H9 (cell line): ENCODE measurements at regions not wholly inside any gene's neighbourhood (a gene's known extent, or its start where the extent isn't known, plus 50 kb on each side); places are given as distances from the start of the nearest gene placed in this dataset.

Experiments
- DNase-seq: peaks from one replicate; pipeline ENCODE4 v3.0.0-alpha.2; 2017
- H2AFZ ChIP-seq: one replicate; pipeline ENCODE4 v1.6.1; 2013; ENCODE audit warnings: mild to moderate bottlenecking, low read length, control low read depth, moderate library complexity
- H2AK5ac ChIP-seq: 2 replicates; pipeline ENCODE4 v1.6.1; 2013; ENCODE audit warnings: low read length, control low read depth, mixed read lengths; ENCODE audit not compliant: insufficient read length
- H2BK120ac ChIP-seq: one replicate; pipeline ENCODE4 v1.6.1; 2013; ENCODE audit warnings: low read depth, mild to moderate bottlenecking, low read length, control low read depth, inconsistent platforms; ENCODE audit not compliant: poor library complexity, severe bottlenecking
- H2BK12ac ChIP-seq: 2 replicates; pipeline ENCODE4 v1.6.1; 2013; ENCODE audit warnings: low read length, control low read depth, mixed read lengths, low read depth; ENCODE audit not compliant: insufficient read length
- H2BK15ac ChIP-seq: 2 replicates; pipeline ENCODE4 v1.6.1; 2013; ENCODE audit warnings: low read depth, low read length, control low read depth
- H2BK20ac ChIP-seq: one replicate; pipeline ENCODE4 v1.6.1; 2013; ENCODE audit warnings: low read depth, mild to moderate bottlenecking, low read length, control low read depth, inconsistent platforms; ENCODE audit not compliant: poor library complexity, severe bottlenecking
- H2BK5ac ChIP-seq: 2 replicates; pipeline ENCODE4 v1.6.1; 2013; ENCODE audit warnings: low read length, control low read depth, mixed read lengths; ENCODE audit not compliant: insufficient read length
- H3K14ac ChIP-seq: 2 replicates; pipeline ENCODE4 v1.6.1; 2013; ENCODE audit warnings: low read length, control low read depth; ENCODE audit not compliant: insufficient read depth
- H3K18ac ChIP-seq: 2 replicates; pipeline ENCODE4 v1.6.1; 2013; ENCODE audit warnings: low read depth, mild to moderate bottlenecking, mixed read lengths, low read length, control low read depth; ENCODE audit not compliant: insufficient read length
- H3K23ac ChIP-seq: 2 replicates; pipeline ENCODE4 v1.6.1; 2013; ENCODE audit warnings: low read length, control low read depth, mixed read lengths, low read depth; ENCODE audit not compliant: insufficient read length
- H3K23me2 ChIP-seq: 2 replicates; pipeline ENCODE4 v1.6.1; 2013; ENCODE audit warnings: low read depth, mild to moderate bottlenecking, mixed read lengths, low read length, control low read depth; ENCODE audit not compliant: insufficient read length, poor library complexity, severe bottlenecking
- H3K27ac ChIP-seq: 2 replicates; pipeline ENCODE4 v1.5.1; 2013; ENCODE audit warnings: low read length, control low read depth, mixed read lengths, low read depth; ENCODE audit not compliant: insufficient read length
- H3K27me3 ChIP-seq: 2 replicates; pipeline ENCODE4 v1.6.1; 2013; ENCODE audit warnings: low read length, control low read depth, inconsistent platforms; ENCODE audit not compliant: insufficient read depth
- H3K4ac ChIP-seq: 2 replicates; pipeline ENCODE4 v1.6.1; 2013; ENCODE audit warnings: low read depth, mild to moderate bottlenecking, control low read depth, inconsistent platforms, low read length, moderate library complexity
- H3K4me1 ChIP-seq: 2 replicates; pipeline ENCODE4 v1.6.1; 2013; ENCODE audit warnings: low read length, control low read depth, inconsistent platforms; ENCODE audit not compliant: insufficient read depth
- H3K4me2 ChIP-seq: 2 replicates; pipeline ENCODE4 v1.6.1; 2013; ENCODE audit warnings: low read length, control low read depth, mixed read lengths; ENCODE audit not compliant: insufficient read length, insufficient read depth
- H3K56ac ChIP-seq: 2 replicates; pipeline ENCODE4 v1.6.1; 2013; ENCODE audit warnings: low read depth, mild to moderate bottlenecking, mixed read lengths, low read length, control low read depth; ENCODE audit not compliant: insufficient read length
- H3K79me1 ChIP-seq: 2 replicates; pipeline ENCODE4 v1.6.1; 2013; ENCODE audit warnings: low read depth, mild to moderate bottlenecking, moderate library complexity, low read length, control low read depth, inconsistent platforms; ENCODE audit not compliant: insufficient read depth, poor library complexity, severe bottlenecking
- H3K79me2 ChIP-seq: 2 replicates; pipeline ENCODE4 v1.6.1; 2013; ENCODE audit warnings: low read length, control low read depth, inconsistent platforms; ENCODE audit not compliant: insufficient read depth
- H3K9ac ChIP-seq: 2 replicates; pipeline ENCODE4 v1.6.1; 2013; ENCODE audit warnings: low read length, control low read depth, mixed read lengths; ENCODE audit not compliant: insufficient read length; ENCODE audit errors: extremely low read depth
- H3K9me3 ChIP-seq: one replicate; pipeline ENCODE4 v1.6.1; 2013; ENCODE audit warnings: low read depth, low read length, inconsistent platforms; ENCODE audit not compliant: control insufficient read depth
- H3T11ph ChIP-seq: one replicate; pipeline ENCODE4 v1.6.1; 2013; ENCODE audit warnings: mild to moderate bottlenecking, low read length, control low read depth, inconsistent platforms
- H4K20me1 ChIP-seq: one replicate; pipeline ENCODE4 v1.6.1; 2013; ENCODE audit not compliant: control insufficient read depth, insufficient read length, insufficient read depth
- H4K5ac ChIP-seq: 2 replicates; pipeline ENCODE4 v1.6.1; 2013; ENCODE audit warnings: low read depth, mild to moderate bottlenecking, mixed read lengths, low read length, control low read depth; ENCODE audit not compliant: insufficient read length
- H4K8ac ChIP-seq: replicated peaks from 2 replicates; pipeline ENCODE4 v1.6.1; 2013; ENCODE audit warnings: low read length, control low read depth, mixed read lengths, low read depth; ENCODE audit not compliant: insufficient read length
- H4K91ac ChIP-seq: 2 replicates; pipeline ENCODE4 v1.6.1; 2013; ENCODE audit warnings: low read depth, mild to moderate bottlenecking, moderate library complexity, mixed read lengths, low read length, control low read depth; ENCODE audit not compliant: insufficient read length
- H3K27ac Mint-ChIP-seq, 3 experiments: 2 replicates in 2 of 3; 3 replicates in 1 of 3; pipeline ENCODE4 v1.8.0; 2020 to 2021; ENCODE audit warnings: mixed read lengths in 3 of 3, mild to moderate bottlenecking in 1 of 3, moderate library complexity in 1 of 3
- H3K27me3 Mint-ChIP-seq: 2 replicates; pipeline ENCODE4 v1.8.0; 2021; ENCODE audit warnings: low read depth, mild to moderate bottlenecking, moderate library complexity, mixed read lengths
- H3K36me3 Mint-ChIP-seq, 3 experiments: 2 replicates in 2 of 3; 3 replicates in 1 of 3; pipeline ENCODE4 v1.8.0; 2020 to 2021; ENCODE audit warnings: low read depth in 3 of 3, mixed read lengths in 3 of 3; ENCODE audit not compliant: insufficient read depth in 1 of 3
- H3K4me1 Mint-ChIP-seq, 2 experiments: 2 replicates each; pipeline ENCODE4 v1.8.0; 2020; ENCODE audit warnings: mixed read lengths in 2 of 2
- H3K4me3 Mint-ChIP-seq, 2 experiments: 2 replicates in 1 of 2; 3 replicates in 1 of 2; pipeline ENCODE4 v1.8.0; 2020 to 2021; ENCODE audit warnings: mild to moderate bottlenecking in 2 of 2, mixed read lengths in 2 of 2, moderate library complexity in 1 of 2
- H3K9me3 Mint-ChIP-seq, 2 experiments: 2 replicates in 1 of 2; 3 replicates in 1 of 2; pipeline ENCODE4 v1.8.0; 2020; ENCODE audit warnings: mild to moderate bottlenecking in 2 of 2, mixed read lengths in 2 of 2, moderate library complexity in 1 of 2
- WGBS: extraction: QIAGEN DNeasy Blood & Tissue Kit; methylation state at CpG from one replicate; pipeline ENCODE4 v1.1.7; 2013; ENCODE audit warnings: missing lambda C conversion rate, low lambda C conversion rate, mixed read lengths; ENCODE audit not compliant: insufficient read length; ENCODE audit errors: extremely low coverage; 5-methylcytosine and 5-hydroxymethylcytosine counted together
- TF ChIP-seq, protein P1 (sequence below): fragments of 200-600 bp; sonication (generic); conservative IDR thresholded peaks from 3 replicates; pipeline ENCODE4 v1.8.0; 2021; ENCODE audit warnings: antibody characterized with exemption, mild to moderate bottlenecking

GRCh38 chr4:126023896-126024295, 709.1 kb downstream of the FAT4 start:
- no peak overlapping the region for H3K23ac ChIP-seq
- H3K4ac ChIP-seq, result no peak overlapping the region
- no peak overlapping the region for H3T11ph ChIP-seq
- H2BK12ac ChIP-seq, result no peak overlapping the region
- H3K79me2 ChIP-seq, result no peaks in the 10 kb centered on the region
- Mint-ChIP-seq H3K36me3 (peaks cover 0 to 2% (median 0%) of the 10 kb centered on the region in 3 experiments; a peak in 3 of 7 replicates), H3K27ac (no peak overlapping the region; a peak in 1 of 7 replicates), H3K27me3 (no peaks in the 10 kb centered on the region), H3K4me3 (no peak overlapping the region), H3K4me1 (peaks cover 2% of the 10 kb centered on the region in 2 experiments; a peak in 2 of 4 replicates), H3K9me3 (peaks cover under 1 to 3% of the 10 kb centered on the region in 2 experiments; a peak in 3 of 5 replicates)
- WGBS, result no CpG with 5 or more reads among the region's 3 CpGs
- no peak overlapping the region for H3K56ac ChIP-seq
- H3K27ac ChIP-seq, result no peak overlapping the region
- no peaks in the 10 kb centered on the region for H3K79me1 ChIP-seq
- no peak overlapping the region for H2BK120ac ChIP-seq
- H2BK15ac ChIP-seq, result no peak overlapping the region
- no peak overlapping the region for H2BK20ac ChIP-seq
- DNase-seq, result no peak
- no peak overlapping the region for H4K91ac ChIP-seq
- no peak overlapping the region for H3K9ac ChIP-seq
- H3K14ac ChIP-seq, result no peak overlapping the region
- no peak overlapping the region for H2BK5ac ChIP-seq
- H3K27me3 ChIP-seq, result no peaks in the 10 kb centered on the region
- no peak overlapping the region for H3K4me2 ChIP-seq
- no peaks in the 10 kb centered on the region for H3K23me2 ChIP-seq
- no peak overlapping the region for H3K18ac ChIP-seq
- H2AFZ ChIP-seq, result no peak overlapping the region
- H4K5ac ChIP-seq, result no peak overlapping the region
- no peak overlapping the region for H2AK5ac ChIP-seq
- no peak overlapping the region for H4K8ac ChIP-seq
- H3K9me3 ChIP-seq, result no peaks in the 10 kb centered on the region
- no peaks in the 10 kb centered on the region for H3K4me1 ChIP-seq
- no peaks in the 10 kb centered on the region for H4K20me1 ChIP-seq
- TF ChIP-seq, protein P1, sequence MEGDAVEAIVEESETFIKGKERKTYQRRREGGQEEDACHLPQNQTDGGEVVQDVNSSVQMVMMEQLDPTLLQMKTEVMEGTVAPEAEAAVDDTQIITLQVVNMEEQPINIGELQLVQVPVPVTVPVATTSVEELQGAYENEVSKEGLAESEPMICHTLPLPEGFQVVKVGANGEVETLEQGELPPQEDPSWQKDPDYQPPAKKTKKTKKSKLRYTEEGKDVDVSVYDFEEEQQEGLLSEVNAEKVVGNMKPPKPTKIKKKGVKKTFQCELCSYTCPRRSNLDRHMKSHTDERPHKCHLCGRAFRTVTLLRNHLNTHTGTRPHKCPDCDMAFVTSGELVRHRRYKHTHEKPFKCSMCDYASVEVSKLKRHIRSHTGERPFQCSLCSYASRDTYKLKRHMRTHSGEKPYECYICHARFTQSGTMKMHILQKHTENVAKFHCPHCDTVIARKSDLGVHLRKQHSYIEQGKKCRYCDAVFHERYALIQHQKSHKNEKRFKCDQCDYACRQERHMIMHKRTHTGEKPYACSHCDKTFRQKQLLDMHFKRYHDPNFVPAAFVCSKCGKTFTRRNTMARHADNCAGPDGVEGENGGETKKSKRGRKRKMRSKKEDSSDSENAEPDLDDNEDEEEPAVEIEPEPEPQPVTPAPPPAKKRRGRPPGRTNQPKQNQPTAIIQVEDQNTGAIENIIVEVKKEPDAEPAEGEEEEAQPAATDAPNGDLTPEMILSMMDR, result no peak
